Tibial nerve (tissue), 4 donors: ENCODE measurements at regions not wholly inside any gene's neighbourhood (a gene's known extent, or its start where the extent isn't known, plus 50 kb on each side); places are given as distances from the start of the nearest gene placed in this dataset.
"Not testable (repeated sequence)": the region's sequence is repeated elsewhere in the genome, so short reads cannot be mapped to it uniquely, and the experiment has no call there.

Source experiments
- DNase-seq, 2 donors: peaks; one replicate each; pipeline ENCODE4 v3.0.0-alpha.2; 2019; ENCODE audit warnings: low spot score in 2 of 2
- H3K27ac ChIP-seq, 4 donors: fragments of 200-600 bp; sonication (generic) in 3 of 4; one replicate each; pipeline ENCODE4 v1.5.1; 2017 to 2019; ENCODE audit warnings: mild to moderate bottlenecking in 1 of 4
- H3K27me3 ChIP-seq, 2 donors: fragments of 200-600 bp; sonication (generic) in 1 of 2; one replicate each; pipeline versions ENCODE4 v1.5.1 to v1.6.0; 2017 to 2019
- H3K36me3 ChIP-seq, 3 donors: fragments of 200-600 bp; sonication (generic); one replicate each; pipeline ENCODE4 v1.5.1; 2018 to 2019
- H3K4me1 ChIP-seq, 4 donors: fragments of 200-600 bp; sonication (generic) in 3 of 4; one replicate each; pipeline ENCODE4 v1.5.1; 2017 to 2019
- H3K4me3 ChIP-seq, 4 donors: fragments of 200-600 bp; sonication (generic) in 3 of 4; one replicate each; pipeline ENCODE4 v1.5.1; 2017 to 2019; ENCODE audit warnings: mild to moderate bottlenecking in 1 of 4, moderate library complexity in 1 of 4
- H3K9me3 ChIP-seq, 4 donors: fragments of 200-600 bp; sonication (generic) in 3 of 4; one replicate each; pipeline ENCODE4 v1.5.1; 2017 to 2019
- CTCF ChIP-seq, 5 experiments: fragments of 200-600 bp in 3 of 5; fragments of 450-650 bp in 2 of 5; sonication (generic) in 3 of 5; IDR thresholded peaks; one replicate each; pipeline ENCODE4 v1.5.1; 2016 to 2019; ENCODE audit warnings: antibody characterized with exemption in 5 of 5, mild to moderate bottlenecking in 3 of 5, moderate library complexity in 2 of 5
- EP300 ChIP-seq, 2 donors: sonication (generic); formaldehyde crosslinking; IDR thresholded peaks; one replicate each; pipeline ENCODE4 v1.6.1; 2017; ENCODE audit warnings: antibody characterized with exemption in 2 of 2, mild to moderate bottlenecking in 1 of 2
- POLR2A ChIP-seq, 2 donors: fragments of 450-650 bp; IDR thresholded peaks; one replicate each; pipeline ENCODE4 v1.6.1; 2017; ENCODE audit warnings: antibody characterized with exemption in 2 of 2, mild to moderate bottlenecking in 2 of 2, moderate library complexity in 2 of 2
- WGBS, 2 donors: methylation state at CpG; one replicate each; pipeline ENCODE4 v1.1.5; 2018; 5-methylcytosine and 5-hydroxymethylcytosine counted together

GRCh38 chr6:155630085-155630484, 174.4 kb upstream of the NOX3 start:
- Histone ChIP-seq H3K27me3 (no peaks in the 10 kb centered on the region), H3K36me3 (no peaks in the 10 kb centered on the region), H3K27ac (no peak overlapping the region), H3K4me1 (no peaks in the 10 kb centered on the region), H3K4me3 (no peak overlapping the region), H3K9me3 (no peaks in the 10 kb centered on the region)
- 63 to 69% methylated on average over 2 of the region's 2 CpGs for WGBS, 2 donors
- TF ChIP-seq EP300 (IDR thresholded peaks at IDR 0.05): no peak
- TF ChIP-seq POLR2A (IDR thresholded peaks at IDR 0.05): no peak
- no peak for TF ChIP-seq CTCF (IDR thresholded peaks at IDR 0.05)
- DNase-seq: no peak

GRCh38 chr6:155629652-155630051, 174.0 kb upstream of the NOX3 start:
- Histone ChIP-seq H3K27ac (no peak overlapping the region), H3K4me1 (no peaks in the 10 kb centered on the region), H3K36me3 (no peaks in the 10 kb centered on the region), H3K27me3 (no peaks in the 10 kb centered on the region), H3K9me3 (no peaks in the 10 kb centered on the region), H3K4me3 (no peak overlapping the region)
- TF ChIP-seq POLR2A (IDR thresholded peaks at IDR 0.05) (no peak), EP300 (IDR thresholded peaks at IDR 0.05) (no peak), CTCF (IDR thresholded peaks at IDR 0.05) (no peak)
- WGBS, 2 donors: 68 to 75% methylated on average over 6 of the region's 6 CpGs
- no peak for DNase-seq

GRCh38 chr6:155628306-155628705, 172.7 kb upstream of the NOX3 start:
- no peaks in the 10 kb centered on the region for H3K9me3 ChIP-seq
- H3K27me3 ChIP-seq: no peaks in the 10 kb centered on the region
- no peak for DNase-seq
- WGBS, 2 donors: 78% methylated on average over 7 of the region's 7 CpGs
- H3K4me1 ChIP-seq: no peaks in the 10 kb centered on the region
- TF ChIP-seq CTCF (IDR thresholded peaks at IDR 0.05): no peak
- no peak for TF ChIP-seq EP300 (IDR thresholded peaks at IDR 0.05)
- TF ChIP-seq POLR2A (IDR thresholded peaks at IDR 0.05): no peak
- no peak overlapping the region for H3K4me3 ChIP-seq
- no peaks in the 10 kb centered on the region for H3K36me3 ChIP-seq
- no peak overlapping the region for H3K27ac ChIP-seq

- not testable (repeated sequence) for H3K27ac ChIP-seq, H3K27me3 ChIP-seq, H3K9me3 ChIP-seq, H3K36me3 ChIP-seq, DNase-seq, H3K4me1 ChIP-seq, H3K4me3 ChIP-seq
- 70 to 80% methylated on average over 4 of the region's 4 CpGs for WGBS, 2 donors
These were observed 172.1 kb upstream of the NOX3 start for GRCh38 chr6:155627722-155628212.

GRCh38 chr6:155623450-155624178, 168.0 kb upstream of the NOX3 start:
- no peak for DNase-seq
- H3K27ac ChIP-seq: no peak overlapping the region

GRCh38 chr6:155614606-155615005, 159.0 kb upstream of the NOX3 start:
- Histone ChIP-seq H3K9me3 (peaks cover 0 to 66% (median 5%) of the 10 kb centered on the region in 4 donors), H3K4me3 (no peak overlapping the region), H3K4me1 (no peaks in the 10 kb centered on the region), H3K27me3 (no peaks in the 10 kb centered on the region), H3K36me3 (no peaks in the 10 kb centered on the region), H3K27ac (no peak overlapping the region)
- 80 to 82% methylated on average over 4 of the region's 4 CpGs for WGBS, 2 donors
- DNase-seq: no peak
- no peak for TF ChIP-seq EP300 (IDR thresholded peaks at IDR 0.05)
- TF ChIP-seq CTCF (IDR thresholded peaks at IDR 0.05): no peak
- no peak for TF ChIP-seq POLR2A (IDR thresholded peaks at IDR 0.05)

More at GRCh38 chr6:155623450-155624178, 168.0 kb upstream of the NOX3 start:
- Histone ChIP-seq H3K36me3 (no peaks in the 10 kb centered on the region), H3K4me3 (no peak overlapping the region), H3K4me1 (no peaks in the 10 kb centered on the region), H3K27me3 (no peaks in the 10 kb centered on the region), H3K9me3 (no peaks in the 10 kb centered on the region)
- no peak for TF ChIP-seq EP300 (IDR thresholded peaks at IDR 0.05)
- whole genome bisulfite sequencing, 2 donors: 53 to 57% methylated on average over 2 of the region's 2 CpGs
